ENCODE measurements at regions not wholly inside any gene's neighbourhood (a gene's known extent, or its start where the extent isn't known, plus 50 kb on each side); places are given as distances from the start of the nearest gene placed in this dataset.
"Not testable (repeated sequence)": the region's sequence is repeated elsewhere in the genome, so short reads cannot be mapped to it uniquely, and the experiment has no call there.

DNA sequence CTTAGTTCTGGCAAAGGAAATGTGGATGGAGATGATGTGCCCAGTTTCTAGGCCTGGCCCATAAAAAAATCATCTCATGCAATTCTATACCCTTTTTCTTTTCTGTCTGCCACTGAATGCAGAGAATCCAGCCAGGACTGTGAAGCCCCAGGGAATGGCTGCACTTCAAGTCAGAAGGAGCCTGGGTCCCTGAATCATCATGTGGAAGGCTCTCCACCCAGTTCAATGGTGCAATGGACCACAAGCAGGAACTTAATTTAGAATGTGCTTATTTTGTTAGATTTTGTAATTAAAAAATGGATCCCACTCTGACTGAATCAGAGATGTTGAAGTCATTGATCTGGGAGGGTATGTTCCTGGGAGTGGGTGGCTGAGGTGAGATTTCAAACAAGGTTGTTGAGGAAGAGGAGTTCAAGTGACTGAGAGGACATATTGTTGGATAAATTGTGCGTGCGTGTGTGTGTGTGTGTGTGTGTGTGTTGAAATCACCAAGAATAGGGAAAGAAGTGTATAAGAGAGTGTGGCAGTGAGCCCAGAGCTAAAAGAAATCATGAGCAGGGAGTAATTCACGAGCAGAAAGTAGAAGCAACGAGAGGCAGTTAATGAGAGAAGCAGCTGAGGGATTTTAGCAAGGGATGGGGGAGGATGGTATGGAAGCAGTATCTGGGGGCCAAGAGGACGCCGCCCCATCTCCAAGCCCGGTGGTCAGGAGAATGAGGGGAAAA, 125.4 kb downstream of the TMX1 start:
- Histone ChIP-seq H4K5ac (ENCODE audit: low read length) (no peak overlapping the region), H3K4me2 (ENCODE audit: low read length) (no peak overlapping the region), H4K8ac (ENCODE audit: low read depth, low read length) (no peak overlapping the region), H3K56ac (ENCODE audit: low read length) (no peak overlapping the region), H3K27ac (ENCODE audit: low read depth, low read length) (no peak overlapping the region), H3K18ac (ENCODE audit: low read length) (no peak overlapping the region), H2BK120ac (ENCODE audit: low read depth, low read length) (no peak overlapping the region), H3K4me1 (ENCODE audit: control insufficient read depth, low read depth, low read length) (no peaks in the 10 kb centered on the region), H3K79me2 (ENCODE audit: control insufficient read depth, insufficient read depth, low read length) (no peaks in the 10 kb centered on the region), H2AK5ac (ENCODE audit: low read length) (no peak overlapping the region), H3K23ac (ENCODE audit: low read length) (no peak overlapping the region), H2BK5ac (ENCODE audit: low read length) (no peak overlapping the region), H3K79me1 (ENCODE audit: low read length) (no peaks in the 10 kb centered on the region), H3K4me3 (ENCODE audit: low read length) (no peak overlapping the region), H3K27me3 (ENCODE audit: insufficient read depth, low read length, poor library complexity) (no peaks in the 10 kb centered on the region), H3K36me3 (ENCODE audit: control insufficient read depth, insufficient read depth, low read length) (no peaks in the 10 kb centered on the region), H3K9ac (ENCODE audit: low read length) (no peak overlapping the region), H3K4ac (ENCODE audit: low read depth, low read length) (no peak overlapping the region), H2BK15ac (replicated peaks; ENCODE audit: low read depth) (no peak overlapping the region)
- 100% methylated on average over 2 of the region's 7 CpGs for WGBS (ENCODE audit: extremely low coverage, insufficient coverage, low lambda C conversion rate)
- DNase-seq, result no peak

DNA sequence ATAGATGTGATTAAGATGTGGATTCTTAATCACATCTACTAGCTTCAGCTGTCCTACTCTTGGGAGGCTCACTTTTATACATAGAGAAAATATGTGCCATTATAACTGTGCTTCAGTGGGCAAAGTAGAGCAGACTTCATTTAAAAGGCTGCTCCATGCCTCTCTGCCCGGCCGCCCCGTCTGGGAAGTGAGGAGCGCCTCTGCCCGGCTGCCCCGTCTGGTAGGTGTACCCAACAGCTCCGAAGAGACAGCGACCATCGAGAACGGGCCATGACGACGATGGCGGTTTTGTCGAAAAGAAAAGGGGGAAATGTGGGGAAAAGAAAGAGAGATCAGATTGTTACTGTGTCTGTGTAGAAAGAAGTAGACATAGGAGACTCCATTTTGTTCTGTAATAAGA, 126.4 kb downstream of the TMX1 start:
- H3K27ac ChIP-seq (ENCODE audit: low read depth, low read length); H3K23ac ChIP-seq (ENCODE audit: low read length); H3K36me3 ChIP-seq (ENCODE audit: control insufficient read depth, insufficient read depth, low read length); H3K4me2 ChIP-seq (ENCODE audit: low read length); H2BK15ac ChIP-seq (replicated peaks; ENCODE audit: low read depth); H3K18ac ChIP-seq (ENCODE audit: low read length); H4K8ac ChIP-seq (ENCODE audit: low read depth, low read length); H4K5ac ChIP-seq (ENCODE audit: low read length); H3K79me1 ChIP-seq (ENCODE audit: low read length); DNase-seq; H3K9ac ChIP-seq (ENCODE audit: low read length); H3K4me3 ChIP-seq (ENCODE audit: low read length); H3K27me3 ChIP-seq (ENCODE audit: insufficient read depth, low read length, poor library complexity); H2AK5ac ChIP-seq (ENCODE audit: low read length); H3K4ac ChIP-seq (ENCODE audit: low read depth, low read length); H2BK5ac ChIP-seq (ENCODE audit: low read length); H3K79me2 ChIP-seq (ENCODE audit: control insufficient read depth, insufficient read depth, low read length); H3K56ac ChIP-seq (ENCODE audit: low read length); H3K4me1 ChIP-seq (ENCODE audit: control insufficient read depth, low read depth, low read length); H2BK120ac ChIP-seq (ENCODE audit: low read depth, low read length): not testable (repeated sequence)
- no CpG with 5 or more reads among the region's 14 CpGs for WGBS (ENCODE audit: extremely low coverage, insufficient coverage, low lambda C conversion rate)

DNA sequence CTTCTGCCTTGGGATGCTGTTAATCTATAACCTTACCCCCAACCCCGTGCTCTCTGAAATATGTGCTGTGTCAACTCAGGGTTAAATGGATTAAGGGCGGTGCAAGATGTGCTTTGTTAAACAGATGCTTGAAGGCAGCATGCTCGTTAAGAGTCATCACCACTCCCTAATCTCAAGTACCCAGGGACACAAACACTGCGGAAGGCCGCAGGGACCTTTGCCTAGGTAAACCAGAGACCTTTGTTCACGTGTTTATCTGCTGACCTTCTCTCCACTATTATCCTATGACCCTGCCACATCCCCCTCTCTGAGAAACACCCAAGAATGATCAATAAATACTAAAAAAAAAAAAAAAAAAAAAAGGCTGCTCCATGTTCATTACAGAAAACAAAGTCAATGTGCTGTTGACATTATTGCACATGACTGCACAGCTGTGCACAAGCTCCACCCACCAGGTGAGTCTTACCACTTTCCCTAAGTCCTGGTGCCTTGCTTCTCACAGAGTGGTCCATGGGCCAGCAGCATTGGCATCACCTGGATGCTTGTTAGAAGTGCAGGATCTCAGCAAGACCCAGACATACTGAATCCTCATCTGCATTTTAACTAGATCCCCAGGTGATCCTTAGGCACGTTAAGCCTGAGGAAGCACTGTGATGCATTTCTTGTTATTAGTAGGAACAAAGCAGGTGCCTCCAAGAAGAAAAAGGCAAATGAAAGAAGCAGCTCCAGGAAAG, 127.0 kb downstream of the TMX1 start:
- H2BK15ac ChIP-seq (replicated peaks; ENCODE audit: low read depth); H4K8ac ChIP-seq (ENCODE audit: low read depth, low read length); H3K4ac ChIP-seq (ENCODE audit: low read depth, low read length); H3K56ac ChIP-seq (ENCODE audit: low read length); H3K9ac ChIP-seq (ENCODE audit: low read length); H3K27me3 ChIP-seq (ENCODE audit: insufficient read depth, low read length, poor library complexity); H3K79me2 ChIP-seq (ENCODE audit: control insufficient read depth, insufficient read depth, low read length); H3K4me3 ChIP-seq (ENCODE audit: low read length); H3K27ac ChIP-seq (ENCODE audit: low read depth, low read length); H3K23ac ChIP-seq (ENCODE audit: low read length); H3K79me1 ChIP-seq (ENCODE audit: low read length); H3K4me2 ChIP-seq (ENCODE audit: low read length); H4K5ac ChIP-seq (ENCODE audit: low read length); H2AK5ac ChIP-seq (ENCODE audit: low read length); H3K36me3 ChIP-seq (ENCODE audit: control insufficient read depth, insufficient read depth, low read length); H2BK120ac ChIP-seq (ENCODE audit: low read depth, low read length); H2BK5ac ChIP-seq (ENCODE audit: low read length); H3K18ac ChIP-seq (ENCODE audit: low read length); DNase-seq; H3K4me1 ChIP-seq (ENCODE audit: control insufficient read depth, low read depth, low read length): not testable (repeated sequence)
- no CpG with 5 or more reads among the region's 7 CpGs for WGBS (ENCODE audit: extremely low coverage, insufficient coverage, low lambda C conversion rate)

DNA sequence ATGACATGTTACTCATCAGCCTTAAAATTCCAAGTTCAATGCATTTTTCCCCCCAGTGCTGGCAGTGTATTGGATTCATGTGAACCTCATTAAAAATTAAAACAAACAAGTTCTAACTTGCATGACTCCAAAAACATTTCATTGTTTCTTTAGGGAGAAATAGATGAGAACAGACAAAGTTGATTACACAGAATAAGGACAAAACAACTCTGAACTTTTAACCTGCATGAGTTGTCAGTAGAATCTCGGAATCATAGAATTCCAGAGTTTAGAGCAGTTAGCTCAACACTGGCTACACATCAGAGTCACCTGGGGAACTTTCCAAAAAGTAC, 127.5 kb downstream of the TMX1 start:
- no peaks in the 10 kb centered on the region for H3K27me3 ChIP-seq (ENCODE audit: insufficient read depth, low read length, poor library complexity)
- no peak overlapping the region for H4K5ac ChIP-seq (ENCODE audit: low read length)
- no peak overlapping the region for H3K4me2 ChIP-seq (ENCODE audit: low read length)
- no peaks in the 10 kb centered on the region for H3K36me3 ChIP-seq (ENCODE audit: control insufficient read depth, insufficient read depth, low read length)
- no peak for DNase-seq
- no peaks in the 10 kb centered on the region for H3K79me2 ChIP-seq (ENCODE audit: control insufficient read depth, insufficient read depth, low read length)
- H3K18ac ChIP-seq (ENCODE audit: low read length), result no peak overlapping the region
- H4K8ac ChIP-seq (ENCODE audit: low read depth, low read length), result no peak overlapping the region
- H2BK5ac ChIP-seq (ENCODE audit: low read length), result no peak overlapping the region
- no peaks in the 10 kb centered on the region for H3K79me1 ChIP-seq (ENCODE audit: low read length)
- no peak overlapping the region for H3K27ac ChIP-seq (ENCODE audit: low read depth, low read length)
- H3K4me3 ChIP-seq (ENCODE audit: low read length), result no peak overlapping the region
- H3K23ac ChIP-seq (ENCODE audit: low read length), result no peak overlapping the region
- peaks cover 7% of the 10 kb centered on the region for H3K4me1 ChIP-seq (ENCODE audit: control insufficient read depth, low read depth, low read length)
- H3K56ac ChIP-seq (ENCODE audit: low read length), result no peak overlapping the region
- no CpG with 5 or more reads among the region's 1 CpG for WGBS (ENCODE audit: extremely low coverage, insufficient coverage, low lambda C conversion rate)
- H3K4ac ChIP-seq (ENCODE audit: low read depth, low read length), result no peak overlapping the region
- H2BK15ac ChIP-seq (replicated peaks; ENCODE audit: low read depth), result no peak overlapping the region
- H3K9ac ChIP-seq (ENCODE audit: low read length), result no peak overlapping the region
- no peak overlapping the region for H2BK120ac ChIP-seq (ENCODE audit: low read depth, low read length)
- H2AK5ac ChIP-seq (ENCODE audit: low read length), result no peak overlapping the region

DNA sequence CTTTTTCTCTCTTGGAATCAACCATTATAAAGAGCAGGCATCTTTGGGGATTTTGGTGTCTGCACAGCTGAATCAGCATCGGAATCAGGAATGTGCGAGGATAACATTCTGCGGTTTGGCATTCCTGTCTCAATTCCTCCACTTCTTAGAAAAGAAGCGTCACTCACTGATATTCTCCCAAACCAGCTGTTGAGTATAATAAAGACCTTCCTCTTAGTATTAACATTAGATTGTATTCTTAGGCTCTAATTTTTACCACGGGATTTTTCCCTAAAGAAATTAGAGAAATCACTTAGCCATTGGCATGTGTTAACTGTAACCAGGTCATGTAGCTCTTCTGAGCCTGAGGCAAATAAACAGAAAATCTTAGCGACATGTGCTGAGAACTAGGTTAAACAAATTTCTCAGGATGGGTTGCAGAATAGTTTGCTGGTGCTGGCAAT, 128.7 kb downstream of the TMX1 start:
- peaks cover 7% of the 10 kb centered on the region for H3K4me1 ChIP-seq (ENCODE audit: control insufficient read depth, low read depth, low read length)
- H3K4ac ChIP-seq (ENCODE audit: low read depth, low read length), result no peak overlapping the region
- no peak overlapping the region for H4K5ac ChIP-seq (ENCODE audit: low read length)
- no peak overlapping the region for H3K27ac ChIP-seq (ENCODE audit: low read depth, low read length)
- H3K79me1 ChIP-seq (ENCODE audit: low read length), result no peaks in the 10 kb centered on the region
- no peak overlapping the region for H3K4me2 ChIP-seq (ENCODE audit: low read length)
- peak overlapping the region; percentile 13 for H3K18ac ChIP-seq (ENCODE audit: low read length)
- no peaks in the 10 kb centered on the region for H3K27me3 ChIP-seq (ENCODE audit: insufficient read depth, low read length, poor library complexity)
- no peak overlapping the region for H2AK5ac ChIP-seq (ENCODE audit: low read length)
- no peak overlapping the region for H2BK120ac ChIP-seq (ENCODE audit: low read depth, low read length)
- no peak for DNase-seq
- no peaks in the 10 kb centered on the region for H3K36me3 ChIP-seq (ENCODE audit: control insufficient read depth, insufficient read depth, low read length)
- no peak overlapping the region for H3K4me3 ChIP-seq (ENCODE audit: low read length)
- WGBS (ENCODE audit: extremely low coverage, insufficient coverage, low lambda C conversion rate), result no CpG with 5 or more reads among the region's 6 CpGs
- no peak overlapping the region for H3K56ac ChIP-seq (ENCODE audit: low read length)
- no peaks in the 10 kb centered on the region for H3K79me2 ChIP-seq (ENCODE audit: control insufficient read depth, insufficient read depth, low read length)
- no peak overlapping the region for H3K9ac ChIP-seq (ENCODE audit: low read length)
- H4K8ac ChIP-seq (ENCODE audit: low read depth, low read length), result no peak overlapping the region
- no peak overlapping the region for H2BK15ac ChIP-seq (replicated peaks; ENCODE audit: low read depth)
- no peak overlapping the region for H2BK5ac ChIP-seq (ENCODE audit: low read length)
- H3K23ac ChIP-seq (ENCODE audit: low read length), result no peak overlapping the region
